GM12874 (cell line): ENCODE measurements at regions not wholly inside any gene's neighbourhood (a gene's known extent, or its start where the extent isn't known, plus 50 kb on each side); places are given as distances from the start of the nearest gene placed in this dataset.

ENCODE experiments used
- CTCF ChIP-seq: IDR thresholded peaks from 2 replicates; pipeline ENCODE4 v1.5.1; 2011; ENCODE audit warnings: low read depth, mild to moderate bottlenecking, control low read depth, low read length, moderate library complexity; ENCODE audit not compliant: insufficient read depth

GRCh38 chr3:124431331-124431994, 298.8 kb upstream of the UMPS start:
- no peak for TF ChIP-seq CTCF

GRCh38 chr3:124434176-124434575, 296.1 kb upstream of the UMPS start:
- TF ChIP-seq CTCF, result no peak

- TF ChIP-seq CTCF, result no peak
These were observed 294.8 kb upstream of the UMPS start for GRCh38 chr3:124435467-124435866.

- TF ChIP-seq CTCF, result no peak
These were observed 291.4 kb upstream of the UMPS start for GRCh38 chr3:124438813-124439212.

- no peak for TF ChIP-seq CTCF
These were observed 290.6 kb upstream of the UMPS start for GRCh38 chr3:124439603-124440002.

GRCh38 chr3:124441766-124442165, 288.5 kb upstream of the UMPS start:
- TF ChIP-seq CTCF, result no peak

- TF ChIP-seq CTCF, result no peak
These were observed 287.8 kb upstream of the UMPS start for GRCh38 chr3:124442463-124442862.

GRCh38 chr3:124443446-124443845, 286.8 kb upstream of the UMPS start:
- no peak for TF ChIP-seq CTCF
